ENCODE measurements at regions not wholly inside any gene's neighbourhood (a gene's known extent, or its start where the extent isn't known, plus 50 kb on each side); places are given as distances from the start of the nearest gene placed in this dataset.
"Not testable (repeated sequence)": the region's sequence is repeated elsewhere in the genome, so short reads cannot be mapped to it uniquely, and the experiment has no call there.

- peak in 1 of 3 donors; percentile 21 for DNase-seq
These were observed 66.8 kb upstream of the ATXN3L start for GRCh38 chrX:13386636-13387035.

DNA sequence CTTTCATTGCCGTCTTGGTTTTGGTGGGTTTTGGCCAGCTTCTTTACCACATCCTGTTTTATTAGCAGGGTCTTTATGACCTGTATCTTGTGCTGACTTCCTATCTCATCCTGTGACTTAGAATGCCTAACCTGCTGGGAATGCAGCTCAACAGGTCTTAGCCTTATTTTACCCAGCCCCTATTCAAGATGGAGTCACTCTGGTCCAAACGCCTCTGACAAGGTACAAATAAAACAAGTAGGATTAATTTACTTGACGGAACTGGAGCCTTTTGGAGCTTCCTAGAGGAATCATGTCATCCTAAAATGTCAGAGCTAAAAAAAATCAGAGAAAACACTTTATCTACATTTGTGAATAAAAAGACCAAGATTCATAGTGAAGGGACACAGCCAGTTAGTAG is 66.2 kb upstream of the ATXN3L start:
- DNase-seq, result no peak

GRCh38 chrX:13383907-13384306 is 64.1 kb upstream of the ATXN3L start:
- no peak for DNase-seq

DNA sequence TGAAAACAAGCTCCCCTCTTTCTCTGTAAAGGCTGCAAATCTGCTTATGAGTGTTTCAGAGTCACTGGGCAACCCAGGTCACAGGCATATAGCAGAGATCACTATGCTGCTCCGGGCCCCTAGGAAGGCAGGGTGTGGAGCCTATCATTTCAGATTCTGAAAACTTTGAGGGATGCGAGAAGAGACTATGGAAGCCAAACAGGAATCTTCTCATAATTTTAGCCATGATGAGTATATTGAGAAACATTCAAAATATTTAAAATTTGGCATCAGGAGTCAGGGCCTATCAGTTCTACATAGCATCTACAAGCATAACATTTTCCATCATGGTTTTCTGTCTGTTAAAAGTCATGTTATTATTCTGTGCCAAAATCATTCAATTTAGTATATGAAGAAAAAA is 61.7 kb upstream of the ATXN3L start:
- DNase-seq, result no peak

GRCh38 chrX:13380211-13380610 is 60.4 kb upstream of the ATXN3L start:
- DNase-seq, result no peak

DNA sequence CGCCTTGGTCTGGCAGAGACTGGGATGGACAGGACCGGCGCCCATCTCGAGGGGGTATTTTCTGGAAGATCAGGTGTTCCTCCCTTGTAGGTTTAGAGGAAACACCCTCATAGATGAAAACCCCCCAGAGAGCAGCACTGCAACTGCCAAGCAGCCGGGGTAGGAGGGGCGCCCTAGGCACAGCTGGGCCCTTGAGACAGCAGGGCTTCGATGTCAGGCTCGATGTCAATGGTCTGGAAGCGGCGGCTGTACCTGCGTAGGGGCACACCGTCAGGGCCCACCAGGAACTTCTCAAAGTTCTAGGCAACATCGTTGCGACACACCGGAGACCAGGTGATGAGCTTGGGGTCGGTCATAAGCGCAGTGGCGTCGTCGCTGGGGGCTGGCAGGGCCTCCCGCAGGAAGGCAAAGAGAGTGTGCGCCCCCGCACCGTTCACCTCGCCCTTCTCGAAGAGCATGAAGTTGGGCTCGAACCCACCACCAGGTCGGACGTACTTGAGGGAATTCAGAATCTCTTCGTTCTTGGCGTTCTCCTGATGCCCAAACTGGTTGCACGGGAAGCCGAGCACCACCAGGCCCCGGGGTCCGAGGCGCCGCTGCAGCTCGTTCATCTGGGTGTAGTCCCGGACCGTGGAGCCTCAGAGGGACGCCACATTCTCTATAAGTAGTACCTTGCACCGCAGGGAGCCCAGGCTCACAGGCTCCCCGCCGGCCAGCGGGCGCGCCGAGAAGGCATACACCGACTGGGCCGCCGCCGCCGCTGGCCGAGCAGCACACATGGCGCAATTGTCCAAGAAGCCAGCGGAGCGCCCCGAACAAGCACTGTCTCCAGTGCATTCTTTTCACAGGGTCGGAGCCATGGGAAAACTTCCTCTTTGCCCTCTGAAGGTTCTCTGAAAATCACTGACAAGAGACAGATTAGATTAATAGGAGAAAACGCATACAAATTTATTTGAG is 59.0 kb upstream of the ATXN3L start:
- not testable (repeated sequence) for DNase-seq

DNA sequence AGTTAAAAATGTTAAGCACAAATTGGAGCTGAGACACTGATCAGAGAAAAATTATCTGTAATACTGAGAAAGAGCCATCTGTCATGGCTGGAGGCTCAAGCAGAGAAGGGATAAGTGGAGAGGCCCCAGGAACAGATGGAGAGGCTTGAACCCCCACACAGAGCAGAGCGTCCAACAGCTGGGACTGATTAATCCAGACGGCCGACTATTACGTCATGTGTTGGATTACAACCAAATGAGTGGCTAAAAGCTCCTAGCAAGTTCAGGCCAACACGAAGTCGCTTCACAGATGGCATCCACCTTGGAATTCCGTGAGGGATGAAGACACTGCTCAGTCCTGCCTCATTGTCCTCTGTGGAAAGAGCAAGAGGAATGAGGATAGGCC is 57.7 kb upstream of the ATXN3L start:
- DNase-seq, result peak; percentile 76 to 89 (median 88)

DNA sequence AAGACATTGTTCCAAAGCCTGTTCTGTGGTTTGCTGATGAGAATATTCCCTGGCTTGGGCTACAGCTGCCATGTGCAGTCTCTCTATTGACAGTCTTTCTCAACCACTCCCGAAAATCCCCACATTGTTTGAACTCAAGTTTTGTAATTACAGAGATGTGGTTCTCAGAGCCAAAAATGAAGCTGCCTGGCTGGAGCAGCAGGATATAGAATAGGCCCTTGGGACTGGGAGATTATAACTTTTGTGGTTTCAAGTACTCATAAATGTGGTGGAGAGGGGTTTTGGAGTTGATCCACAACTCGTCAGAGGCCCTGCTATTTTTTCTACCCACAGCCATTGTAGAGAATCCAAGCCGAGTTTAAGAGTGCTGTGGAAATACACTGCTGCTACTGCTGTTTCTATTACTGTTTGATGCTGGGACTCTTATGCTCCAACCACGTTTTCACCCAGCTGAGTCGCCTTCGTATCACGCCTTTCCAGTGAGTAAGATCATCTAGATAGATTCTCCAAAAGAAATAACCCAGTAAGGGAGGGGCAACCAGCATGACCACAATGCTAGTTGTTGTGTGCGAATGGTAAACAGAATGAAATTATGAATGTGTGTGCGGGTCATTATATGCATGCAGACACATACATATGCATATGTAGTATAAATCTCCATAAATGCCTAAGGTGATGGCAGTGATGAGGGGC is 57.1 kb upstream of the ATXN3L start:
- DNase-seq, result peak; percentile 83 to 94 (median 93)

GRCh38 chrX:13375596-13375995 is 55.7 kb upstream of the ATXN3L start:
- not testable (repeated sequence) for DNase-seq

DNA sequence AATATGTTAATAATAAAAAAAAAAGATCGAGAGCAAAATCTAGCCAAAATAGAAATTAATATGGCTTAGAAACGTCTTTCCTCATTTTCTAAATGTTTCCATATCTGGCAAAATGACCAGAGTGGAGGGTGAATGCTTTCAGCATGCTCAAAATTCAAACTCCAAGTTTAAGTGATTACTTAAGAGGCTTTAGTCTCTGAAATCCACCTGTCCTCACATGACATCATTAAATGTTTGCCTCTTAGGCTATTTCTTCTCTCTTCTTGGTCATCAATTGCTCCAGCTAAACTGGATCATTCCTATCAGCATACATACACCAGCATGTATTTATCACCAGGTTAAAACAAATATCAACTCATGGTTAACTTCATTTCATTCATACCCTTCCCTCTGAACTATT is 54.5 kb upstream of the ATXN3L start:
- no peak for DNase-seq

DNA sequence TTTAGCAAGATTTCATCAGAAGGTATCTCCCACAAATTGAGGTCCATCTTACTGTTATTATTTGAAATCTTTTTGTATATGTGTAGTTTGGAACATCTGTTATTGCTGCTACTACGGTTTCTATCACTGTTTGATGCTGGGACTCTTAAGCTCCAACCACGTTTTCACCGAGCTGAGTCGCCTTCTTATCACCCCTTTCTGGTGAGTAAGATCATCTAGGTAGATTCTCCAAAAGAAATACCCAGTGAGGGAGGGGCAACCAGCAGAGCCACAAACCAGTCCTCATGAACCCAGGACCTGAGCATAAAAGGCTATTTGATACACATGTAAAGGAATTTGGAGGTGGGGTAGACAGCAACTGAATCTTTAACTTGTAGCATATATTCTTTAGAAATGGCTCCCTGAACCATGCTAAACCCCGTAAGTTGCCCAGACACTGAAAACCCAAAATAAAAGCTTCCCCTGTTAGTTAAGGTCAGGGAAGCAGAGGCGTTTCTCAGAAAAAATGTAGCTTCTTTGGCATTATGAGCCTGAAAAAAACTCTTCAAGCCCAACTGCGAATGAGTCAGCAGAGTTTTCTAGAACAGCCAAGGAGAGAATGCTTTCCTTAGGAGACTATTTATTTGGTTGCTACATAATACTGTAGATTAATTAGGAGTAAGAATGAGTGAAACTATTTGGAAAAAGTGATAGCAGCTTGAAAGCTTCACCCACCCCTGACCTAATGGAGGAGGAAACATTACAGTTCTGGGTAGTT is 53.8 kb upstream of the ATXN3L start:
- DNase-seq, result peak in 1 of 3 donors; percentile 37

- no peak for DNase-seq
These were observed 53.2 kb upstream of the ATXN3L start for GRCh38 chrX:13373027-13373426.

- no peak for DNase-seq
These were observed 52.5 kb upstream of the ATXN3L start for GRCh38 chrX:13372203-13372980.

GRCh38 chrX:13371186-13371585 is 51.3 kb upstream of the ATXN3L start:
- DNase-seq, result no peak

GRCh38 chrX:13370713-13371112 is 50.9 kb upstream of the ATXN3L start:
- no peak for DNase-seq

Measured in muscle of back (tissue), 3 donors.